GM12891 (cell line): ENCODE measurements at regions not wholly inside any gene's neighbourhood (a gene's known extent, or its start where the extent isn't known, plus 50 kb on each side); places are given as distances from the start of the nearest gene placed in this dataset.

Source experiments
- POLR2A ChIP-seq: IDR thresholded peaks from 2 replicates; pipeline ENCODE4 v1.6.1; 2011; ENCODE audit warnings: low read depth, low read length, control low read depth
- POLR2AphosphoS5 ChIP-seq: IDR thresholded peaks from 2 replicates; pipeline ENCODE4 v1.6.1; 2011; ENCODE audit warnings: low read depth, low read length, control low read depth

- TF ChIP-seq POLR2A, result no peak
- no peak for TF ChIP-seq POLR2AphosphoS5
Observed at GRCh38 chr14:76696361-76696760, 64.9 kb upstream of the VASH1 start.
